OCI-LY7 (cell line): ENCODE measurements at regions not wholly inside any gene's neighbourhood (a gene's known extent, or its start where the extent isn't known, plus 50 kb on each side); places are given as distances from the start of the nearest gene placed in this dataset.

Experiments
- BruUV-seq: library from RNA; stranded (reverse); fragments of 400-500 nt; replicated peaks from 2 replicates; lab custom pipeline; 2021; lab: Mats Ljungman, UMichigan
- CTCF ChIA-PET: fragments of 300-600 bp; sonication (Branson Sonifier 250); formaldehyde crosslinking; loops from one replicate; lab custom pipeline; 2022; ENCODE audit warnings: antibody characterized with exemption; ENCODE audit not compliant: unreplicated experiment; lab: Charles Lee
- POLR2A ChIA-PET: fragments of 300-600 bp; sonication (Branson Sonifier 250); formaldehyde crosslinking; loops from one replicate; lab custom pipeline; 2022; ENCODE audit warnings: antibody characterized with exemption; lab: Charles Lee
- DNase-seq: peaks from one replicate; pipeline ENCODE4 v3.0.0-alpha.2; 2015; ENCODE audit warnings: low spot score
- H2AFZ ChIP-seq: fragments of 200-600 bp; sonication (generic), shearing (Covaris generic); 2 replicates; pipeline ENCODE4 v1.6.1; 2014; ENCODE audit warnings: mild to moderate bottlenecking, antibody characterized with exemption, low read length, moderate library complexity
- H3K27ac ChIP-seq: fragments of 200-600 bp; sonication (generic); 2 replicates; pipeline ENCODE4 v1.5.1; 2014; ENCODE audit warnings: mixed run types, low read depth, mild to moderate bottlenecking, moderate library complexity, low read length, inconsistent platforms; ENCODE audit not compliant: poor library complexity, severe bottlenecking
- H3K36me3 ChIP-seq: fragments of 200-600 bp; sonication (generic); 2 replicates; pipeline ENCODE4 v1.6.1; 2014; ENCODE audit warnings: mild to moderate bottlenecking, antibody characterized with exemption, low read length, moderate library complexity, mixed read lengths; ENCODE audit not compliant: insufficient read depth
- H3K4me1 ChIP-seq: fragments of 200-600 bp; sonication (generic); 2 replicates; pipeline ENCODE4 v1.5.1; 2014; ENCODE audit warnings: mild to moderate bottlenecking, low read length; ENCODE audit not compliant: insufficient read depth, poor library complexity, severe bottlenecking
- H3K4me2 ChIP-seq: fragments of 200-600 bp; sonication (generic); 2 replicates; pipeline ENCODE4 v1.6.1; 2014; ENCODE audit warnings: mild to moderate bottlenecking, low read length
- H3K4me3 ChIP-seq: fragments of 200-600 bp; sonication (generic); 2 replicates; pipeline ENCODE4 v1.5.1; 2014; ENCODE audit warnings: mild to moderate bottlenecking, low read depth, low read length; ENCODE audit not compliant: poor library complexity, severe bottlenecking
- H3K79me2 ChIP-seq: fragments of 200-600 bp; sonication (generic); 2 replicates; pipeline ENCODE4 v1.6.1; 2016; ENCODE audit warnings: low read depth, mild to moderate bottlenecking, low read length, moderate library complexity, mixed read lengths; ENCODE audit not compliant: insufficient read depth
- H3K9me2 ChIP-seq: fragments of 200-600 bp; sonication (generic); 2 replicates; pipeline ENCODE4 v1.6.1; 2016; ENCODE audit warnings: mild to moderate bottlenecking, low read length, mixed read lengths; ENCODE audit not compliant: insufficient read depth
- H3K9me3 ChIP-seq: fragments of 200-600 bp; sonication (generic); 2 replicates; pipeline ENCODE4 v1.6.1; 2014; ENCODE audit warnings: mild to moderate bottlenecking, mixed run types, low read length, mixed read lengths
- H4K20me1 ChIP-seq: fragments of 200-600 bp; sonication (generic); 2 replicates; pipeline ENCODE4 v1.6.1; 2014; ENCODE audit warnings: mild to moderate bottlenecking, antibody characterized with exemption, low read length, moderate library complexity, mixed read lengths; ENCODE audit not compliant: insufficient read depth
- EZH2phosphoT487 ChIP-seq: fragments of 200-600 bp; sonication (generic); IDR thresholded peaks from 2 replicates; pipeline ENCODE4 v1.6.1; 2018; ENCODE audit warnings: low read depth, borderline replicate concordance, mild to moderate bottlenecking, mixed run types, antibody characterized with exemption, low read length, moderate library complexity, mixed read lengths
- intact Hi-C: fragments of 100-400 bp; cut with micrococcal nuclease; formaldehyde crosslinking; loops from one replicate; pipeline ENCODE4 v1.10.0; 2022; ENCODE audit not compliant: unreplicated experiment
- TF ChIP-seq, protein P1 (sequence below): fragments of 200-600 bp; sonication (generic); conservative IDR thresholded peaks from 2 replicates; pipeline ENCODE4 v1.5.1; 2014; ENCODE audit warnings: mild to moderate bottlenecking, antibody characterized with exemption, low read length, moderate library complexity, mixed read lengths

GRCh38 chr6:98116455-98116854 is 717.9 kb upstream of the POU3F2 start:
- TF ChIP-seq, protein P1, sequence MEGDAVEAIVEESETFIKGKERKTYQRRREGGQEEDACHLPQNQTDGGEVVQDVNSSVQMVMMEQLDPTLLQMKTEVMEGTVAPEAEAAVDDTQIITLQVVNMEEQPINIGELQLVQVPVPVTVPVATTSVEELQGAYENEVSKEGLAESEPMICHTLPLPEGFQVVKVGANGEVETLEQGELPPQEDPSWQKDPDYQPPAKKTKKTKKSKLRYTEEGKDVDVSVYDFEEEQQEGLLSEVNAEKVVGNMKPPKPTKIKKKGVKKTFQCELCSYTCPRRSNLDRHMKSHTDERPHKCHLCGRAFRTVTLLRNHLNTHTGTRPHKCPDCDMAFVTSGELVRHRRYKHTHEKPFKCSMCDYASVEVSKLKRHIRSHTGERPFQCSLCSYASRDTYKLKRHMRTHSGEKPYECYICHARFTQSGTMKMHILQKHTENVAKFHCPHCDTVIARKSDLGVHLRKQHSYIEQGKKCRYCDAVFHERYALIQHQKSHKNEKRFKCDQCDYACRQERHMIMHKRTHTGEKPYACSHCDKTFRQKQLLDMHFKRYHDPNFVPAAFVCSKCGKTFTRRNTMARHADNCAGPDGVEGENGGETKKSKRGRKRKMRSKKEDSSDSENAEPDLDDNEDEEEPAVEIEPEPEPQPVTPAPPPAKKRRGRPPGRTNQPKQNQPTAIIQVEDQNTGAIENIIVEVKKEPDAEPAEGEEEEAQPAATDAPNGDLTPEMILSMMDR, result no peak
- TF ChIP-seq EZH2phosphoT487, result no peak
- POLR2A ChIA-PET, result interaction anchor here (0.6 kb wide), 1 partner anchor 66 kb away, joined by 3 read pairs; no protein-coding TSS in a partner anchor
- Histone ChIP-seq H4K20me1 (no peaks in the 10 kb centered on the region), H3K36me3 (no peaks in the 10 kb centered on the region), H2AFZ (no peak overlapping the region), H3K4me3 (no peak overlapping the region), H3K4me2 (no peak overlapping the region), H3K9me3 (no peaks in the 10 kb centered on the region), H3K4me1 (no peaks in the 10 kb centered on the region), H3K79me2 (no peaks in the 10 kb centered on the region), H3K27ac (no peak overlapping the region), H3K9me2 (no peaks in the 10 kb centered on the region)
- CTCF ChIA-PET, result no interaction called here
- intact Hi-C loops, result no loop called here
- DNase-seq, result no peak
- BruUV-seq, result no TSS peak

DNA sequence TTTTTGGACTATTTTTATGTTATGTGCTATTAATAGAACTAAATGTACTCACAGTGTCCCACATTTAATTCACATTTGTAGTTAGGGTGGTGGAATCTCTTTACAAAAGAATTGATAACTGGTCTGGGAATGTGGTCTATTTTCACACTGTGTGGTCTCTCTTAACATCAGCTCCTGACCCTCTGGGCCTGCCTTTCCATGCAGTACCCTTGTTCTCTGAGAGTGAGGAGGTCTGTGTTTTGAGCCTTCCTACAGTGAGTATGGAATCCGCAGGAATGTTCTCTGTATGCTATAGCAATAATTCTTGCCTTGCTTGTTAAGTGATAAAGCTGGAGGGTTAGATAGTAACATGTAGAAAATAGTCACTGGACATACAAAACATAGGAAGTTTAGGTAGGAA is 717.3 kb upstream of the POU3F2 start:
- no peaks in the 10 kb centered on the region for H3K36me3 ChIP-seq
- H3K79me2 ChIP-seq, result no peaks in the 10 kb centered on the region
- BruUV-seq, result no TSS peak
- intact Hi-C loops, result no loop called here
- DNase-seq, result no peak
- H3K9me3 ChIP-seq, result no peaks in the 10 kb centered on the region
- H3K27ac ChIP-seq, result no peak overlapping the region
- H3K9me2 ChIP-seq, result no peaks in the 10 kb centered on the region
- ChIA-PET CTCF (no interaction called here), POLR2A (interaction anchor here (0.6 kb wide), 1 partner anchor 67 kb away, joined by 3 read pairs; no protein-coding TSS in a partner anchor)
- no peak overlapping the region for H3K4me2 ChIP-seq
- no peaks in the 10 kb centered on the region for H4K20me1 ChIP-seq
- H2AFZ ChIP-seq, result no peak overlapping the region
- TF ChIP-seq, protein P1, result no peak
- TF ChIP-seq EZH2phosphoT487, result no peak
- H3K4me1 ChIP-seq, result no peaks in the 10 kb centered on the region
- H3K4me3 ChIP-seq, result no peak overlapping the region

- Histone ChIP-seq H2AFZ (no peak overlapping the region), H4K20me1 (no peaks in the 10 kb centered on the region), H3K4me1 (no peaks in the 10 kb centered on the region), H3K9me3 (no peaks in the 10 kb centered on the region), H3K79me2 (no peaks in the 10 kb centered on the region), H3K36me3 (no peaks in the 10 kb centered on the region), H3K27ac (no peak overlapping the region), H3K9me2 (no peaks in the 10 kb centered on the region), H3K4me2 (no peak overlapping the region), H3K4me3 (no peak overlapping the region)
- CTCF ChIA-PET, result no interaction called here
- DNase-seq, result no peak
- no TSS peak for BruUV-seq
- POLR2A ChIA-PET, result no interaction called here
- TF ChIP-seq, protein P1, result no peak
- no peak for TF ChIP-seq EZH2phosphoT487
- intact Hi-C loops, result no loop called here
These were observed 715.9 kb upstream of the POU3F2 start for GRCh38 chr6:98118397-98119045.
